Endothelial cell (in vitro differentiated cells): ENCODE measurements at regions not wholly inside any gene's neighbourhood (a gene's known extent, or its start where the extent isn't known, plus 50 kb on each side); places are given as distances from the start of the nearest gene placed in this dataset.

Experiments used
- DNase-seq: peaks from one replicate; pipeline ENCODE4 v3.0.0; 2021; ENCODE audit warnings: low spot score
- H3K27ac Mint-ChIP-seq: one replicate; pipeline ENCODE4 v1.8.0; 2021; ENCODE audit warnings: mixed read lengths, inconsistent platforms; ENCODE audit not compliant: unreplicated experiment
- H3K27me3 Mint-ChIP-seq: one replicate; pipeline ENCODE4 v1.8.0; 2021; ENCODE audit warnings: mild to moderate bottlenecking, moderate library complexity, mixed read lengths, inconsistent platforms; ENCODE audit not compliant: unreplicated experiment
- H3K36me3 Mint-ChIP-seq: one replicate; pipeline ENCODE4 v1.8.0; 2021; ENCODE audit warnings: mild to moderate bottlenecking, low read depth, mixed read lengths, inconsistent platforms; ENCODE audit not compliant: unreplicated experiment
- H3K4me1 Mint-ChIP-seq: one replicate; pipeline ENCODE4 v1.8.0; 2021; ENCODE audit warnings: mild to moderate bottlenecking, mixed read lengths, inconsistent platforms; ENCODE audit not compliant: unreplicated experiment
- H3K4me3 Mint-ChIP-seq: one replicate; pipeline ENCODE4 v1.8.0; 2021; ENCODE audit warnings: mild to moderate bottlenecking, mixed read lengths, inconsistent platforms; ENCODE audit not compliant: unreplicated experiment
- H3K9me3 Mint-ChIP-seq: one replicate; pipeline ENCODE4 v1.8.0; 2021; ENCODE audit warnings: mixed read lengths, inconsistent platforms; ENCODE audit not compliant: unreplicated experiment
- CTCF ChIP-seq: fragments of 200-600 bp; sonication (generic); IDR thresholded peaks from one replicate; pipeline ENCODE4 v1.5.0; 2021; ENCODE audit warnings: antibody characterized with exemption; ENCODE audit not compliant: unreplicated experiment

GRCh38 chr22:48672387-48672786, 1155.3 kb downstream of the BRD1 start:
- no peak for TF ChIP-seq CTCF
- H3K27ac Mint-ChIP-seq, result no peak overlapping the region

GRCh38 chr22:48670731-48671130, 1156.9 kb downstream of the BRD1 start:
- no peak for TF ChIP-seq CTCF
- no peak overlapping the region for H3K4me3 Mint-ChIP-seq
- no peaks in the 10 kb centered on the region for H3K9me3 Mint-ChIP-seq
- H3K4me1 Mint-ChIP-seq, result no peaks in the 10 kb centered on the region
- no peak for DNase-seq
- no peaks in the 10 kb centered on the region for H3K36me3 Mint-ChIP-seq
- peaks cover 12% of the 10 kb centered on the region for H3K27me3 Mint-ChIP-seq
- H3K27ac Mint-ChIP-seq, result no peak overlapping the region

More at GRCh38 chr22:48672387-48672786, 1155.3 kb downstream of the BRD1 start:
- no peak for DNase-seq
- H3K4me1 Mint-ChIP-seq, result no peaks in the 10 kb centered on the region
- H3K9me3 Mint-ChIP-seq, result no peaks in the 10 kb centered on the region
- peaks cover 8% of the 10 kb centered on the region for H3K27me3 Mint-ChIP-seq
- no peak overlapping the region for H3K4me3 Mint-ChIP-seq
- no peaks in the 10 kb centered on the region for H3K36me3 Mint-ChIP-seq

GRCh38 chr22:48669986-48670716, 1157.5 kb downstream of the BRD1 start:
- peaks cover 12% of the 10 kb centered on the region for H3K27me3 Mint-ChIP-seq
- H3K36me3 Mint-ChIP-seq, result no peaks in the 10 kb centered on the region
- H3K27ac Mint-ChIP-seq, result no peak overlapping the region
- no peaks in the 10 kb centered on the region for H3K9me3 Mint-ChIP-seq
- no peaks in the 10 kb centered on the region for H3K4me1 Mint-ChIP-seq
- no peak for DNase-seq
- TF ChIP-seq CTCF, result no peak
- no peak overlapping the region for H3K4me3 Mint-ChIP-seq

GRCh38 chr22:48669226-48669625, 1158.4 kb downstream of the BRD1 start:
- Mint-ChIP-seq H3K4me3 (no peak overlapping the region), H3K27me3 (peaks cover 12% of the 10 kb centered on the region), H3K36me3 (no peaks in the 10 kb centered on the region), H3K27ac (no peak overlapping the region), H3K9me3 (no peaks in the 10 kb centered on the region), H3K4me1 (no peaks in the 10 kb centered on the region)
- DNase-seq, result no peak
- TF ChIP-seq CTCF, result no peak

- peaks cover 7% of the 10 kb centered on the region for H3K27me3 Mint-ChIP-seq
- no peak overlapping the region for H3K27ac Mint-ChIP-seq
- no peak overlapping the region for H3K4me3 Mint-ChIP-seq
- DNase-seq, result no peak
- no peak for TF ChIP-seq CTCF
- H3K36me3 Mint-ChIP-seq, result no peaks in the 10 kb centered on the region
- no peaks in the 10 kb centered on the region for H3K4me1 Mint-ChIP-seq
- no peaks in the 10 kb centered on the region for H3K9me3 Mint-ChIP-seq
Measured at GRCh38 chr22:48667289-48667688, 1160.4 kb downstream of the BRD1 start.
